Glomerular endothelial cell (primary cell): ENCODE measurements at regions not wholly inside any gene's neighbourhood (a gene's known extent, or its start where the extent isn't known, plus 50 kb on each side); places are given as distances from the start of the nearest gene placed in this dataset.

Source experiments
- DNase-seq: peaks from one replicate; pipeline ENCODE4 v3.0.0-alpha.2; 2011; ENCODE audit warnings: low read depth, low spot score; ENCODE audit errors: extremely low read depth

- DNase-seq: no peak
These were observed 86.3 kb upstream of the AHR start for GRCh38 chr7:17212188-17212587.

- DNase-seq: no peak
These were observed 70.5 kb upstream of the AHR start for GRCh38 chr7:17227766-17228490.

DNA sequence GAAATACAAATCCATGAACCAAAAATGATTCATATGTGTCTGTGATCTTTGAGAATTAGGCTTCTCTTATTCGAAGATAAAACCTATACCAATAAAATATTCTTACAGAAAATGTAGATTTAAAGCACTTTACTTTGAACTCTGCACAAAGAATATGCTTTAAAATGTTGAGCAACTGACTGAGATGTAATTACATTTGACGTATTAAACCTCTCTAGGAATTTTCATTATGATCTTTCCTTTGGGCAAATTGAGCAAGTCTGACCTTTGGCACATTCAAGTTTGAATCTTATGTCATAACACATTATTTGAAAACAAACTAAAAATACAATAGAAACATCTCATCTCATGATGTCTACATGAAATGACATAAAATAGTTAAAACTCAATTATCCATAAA lies 69.2 kb upstream of the AHR start:
- DNase-seq: no peak

GRCh38 chr7:17230099-17230807 lies 68.2 kb upstream of the AHR start:
- no peak for DNase-seq

- no peak for DNase-seq
These were observed 64.8 kb upstream of the AHR start for GRCh38 chr7:17233603-17234002.

DNA sequence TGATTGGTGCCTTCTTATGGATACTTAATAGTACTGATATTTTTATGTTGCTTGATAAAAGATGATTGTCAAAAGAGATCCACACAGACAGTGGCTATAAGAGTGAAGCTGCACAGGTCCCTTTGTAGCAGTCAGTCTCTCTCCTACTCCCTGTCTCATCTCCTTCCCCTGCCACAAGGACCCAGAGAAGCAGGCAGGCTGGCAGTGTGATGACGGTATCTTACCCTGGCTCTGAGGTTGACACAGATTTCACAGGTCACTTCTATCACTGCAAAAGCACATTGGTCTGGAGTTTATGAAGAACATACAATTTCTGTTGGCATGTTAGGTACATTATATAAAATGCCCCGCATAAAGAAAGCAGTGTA lies 64.4 kb upstream of the AHR start:
- DNase-seq: no peak

DNA sequence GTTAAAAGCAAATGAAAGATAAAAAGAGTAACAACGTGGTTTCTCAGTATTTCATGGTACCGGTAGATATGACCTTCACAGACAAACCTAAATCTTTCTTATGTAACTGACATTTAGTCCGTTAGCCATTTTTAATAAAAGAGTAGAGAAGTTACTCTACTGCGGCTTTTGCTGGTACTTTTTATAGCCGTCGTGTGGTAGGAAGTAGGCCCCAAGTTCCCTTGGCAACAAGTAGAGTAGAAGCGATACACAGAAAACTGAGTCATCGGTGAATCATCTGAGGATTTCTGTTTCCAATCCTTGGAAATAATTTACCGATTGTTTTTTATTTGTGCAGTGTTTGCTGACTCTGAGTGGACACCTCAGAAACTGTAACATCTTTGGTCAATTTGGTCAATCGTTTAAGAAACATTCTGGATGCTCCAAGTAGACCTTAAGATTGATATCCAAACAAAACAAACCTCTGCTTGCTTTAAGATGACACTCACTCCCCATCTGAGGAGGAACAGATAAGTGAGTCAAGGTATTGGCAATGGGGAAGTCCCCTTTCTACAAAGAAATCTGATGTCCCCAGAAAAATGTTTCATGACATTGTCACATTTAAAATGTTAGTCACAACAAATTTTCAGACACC lies 63.9 kb upstream of the AHR start:
- DNase-seq: peak; percentile 88

DNA sequence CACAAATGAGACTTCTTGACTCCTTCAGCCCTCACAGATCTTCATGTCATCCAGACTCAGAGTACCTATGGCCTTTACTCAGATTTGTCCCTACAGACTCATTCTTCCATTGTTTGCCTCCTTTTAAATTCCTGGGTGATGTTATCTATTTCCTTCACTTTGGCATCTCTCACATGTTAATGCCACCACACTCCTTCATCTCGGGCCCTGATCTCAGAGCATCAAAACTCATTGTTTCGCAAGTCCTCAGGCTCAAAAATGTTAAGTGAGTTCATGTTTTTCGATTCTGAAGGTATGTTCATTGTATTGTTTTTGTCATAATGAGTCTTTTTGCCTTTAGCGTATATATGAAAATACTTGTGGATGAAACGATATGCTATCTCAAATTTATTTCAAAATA lies 62.3 kb upstream of the AHR start:
- DNase-seq: no peak

DNA sequence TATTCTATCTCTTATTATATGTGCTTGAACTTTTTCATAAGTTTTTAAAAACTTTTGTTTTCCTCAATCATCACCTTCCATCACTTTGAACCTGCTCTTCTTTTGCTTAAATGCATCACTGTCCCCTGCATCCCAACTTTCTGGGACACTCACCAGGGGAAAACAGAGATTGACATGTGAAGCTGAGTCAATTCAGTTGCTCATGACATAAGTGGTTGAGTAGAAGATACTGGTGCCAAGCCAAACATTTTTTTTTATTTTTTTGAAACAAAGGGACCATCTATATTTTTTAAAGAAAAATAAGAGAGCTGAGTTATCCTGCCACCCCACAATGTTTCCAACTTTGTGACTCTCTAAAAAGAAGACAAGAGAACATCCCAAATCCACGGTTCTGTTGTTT lies 61.8 kb upstream of the AHR start:
- DNase-seq: no peak

DNA sequence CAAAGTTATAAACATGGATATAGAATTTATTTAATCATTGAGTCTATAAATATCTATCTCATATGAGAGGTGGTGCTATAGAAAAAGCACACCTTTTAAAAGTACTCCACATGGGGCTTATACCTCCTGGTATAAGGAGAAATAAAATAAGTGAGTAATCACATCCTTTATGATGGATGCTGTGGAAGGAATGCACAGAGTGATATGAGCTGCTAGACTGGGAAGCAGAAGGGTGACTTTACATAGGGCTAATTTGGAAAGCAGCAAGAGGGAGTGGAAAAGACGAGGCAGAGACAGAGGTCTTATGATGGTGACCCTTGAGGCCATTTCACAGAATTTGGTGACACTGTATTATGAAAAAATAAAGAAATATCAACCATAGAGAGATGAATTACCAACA lies 59.4 kb upstream of the AHR start:
- no peak for DNase-seq

DNA sequence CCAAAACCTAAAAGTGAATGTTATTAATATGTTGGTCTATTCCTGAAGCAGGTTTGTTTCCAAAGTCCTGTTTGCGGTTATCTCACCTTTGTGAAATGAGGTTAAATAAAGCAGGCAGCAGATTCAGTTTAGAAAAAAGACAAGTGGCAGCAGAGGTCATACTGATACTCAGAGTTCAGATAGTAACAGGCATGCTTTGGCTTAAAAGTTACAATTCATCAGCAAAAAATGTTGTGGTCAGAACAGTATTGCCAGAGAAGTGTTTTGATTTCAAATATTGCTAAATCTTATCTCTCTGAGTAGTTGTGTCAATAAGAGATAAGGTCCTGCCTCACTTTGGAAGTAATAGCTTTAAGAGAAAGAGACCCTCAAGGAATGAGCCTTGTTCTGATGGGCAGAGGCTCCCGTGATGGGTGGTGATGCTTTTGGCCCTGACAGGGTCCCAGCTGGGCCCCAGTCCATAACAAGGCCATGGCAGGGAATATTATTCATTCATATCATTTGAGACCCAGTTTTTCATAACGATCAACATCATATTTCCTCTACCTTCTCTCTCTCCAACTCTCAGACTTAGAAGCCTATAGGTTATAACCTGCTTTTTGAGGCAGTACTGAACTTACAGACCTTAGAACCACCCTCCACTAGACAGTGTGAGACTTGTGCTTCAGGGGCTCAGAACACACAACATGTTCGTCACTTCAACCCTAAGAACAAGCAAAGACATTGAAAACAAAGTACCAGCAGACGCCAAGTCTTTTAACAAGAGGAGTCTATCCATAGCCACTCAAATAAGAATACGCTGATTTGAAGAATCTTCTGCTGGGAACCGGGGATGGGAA lies 58.5 kb upstream of the AHR start:
- no peak for DNase-seq

GRCh38 chr7:17242504-17242903 lies 55.9 kb upstream of the AHR start:
- DNase-seq: no peak

GRCh38 chr7:17244786-17245185 lies 53.7 kb upstream of the AHR start:
- DNase-seq: no peak

DNA sequence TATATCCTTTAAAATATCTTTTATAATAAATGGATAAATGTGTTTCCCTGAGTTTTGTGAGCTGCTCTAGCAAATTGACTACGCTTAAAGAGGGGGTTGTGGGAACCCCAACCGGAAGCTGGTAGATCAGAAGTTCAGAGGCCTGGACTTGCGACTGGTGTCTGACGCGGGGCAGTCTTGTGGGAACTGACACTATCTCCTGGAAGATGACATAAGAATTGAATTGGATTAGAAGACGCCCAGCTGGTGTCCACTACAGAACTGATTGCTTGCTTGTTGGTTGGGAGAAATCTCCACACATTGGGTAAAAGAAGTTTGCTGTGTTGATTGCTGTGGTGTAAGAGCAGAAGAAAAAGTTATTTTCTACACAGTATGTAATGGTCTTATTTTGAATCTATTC lies 51.1 kb upstream of the AHR start:
- no peak for DNase-seq

GRCh38 chr7:17248527-17248926 lies 49.9 kb upstream of the AHR start:
- no peak for DNase-seq
